AG09319 (cell line): ENCODE measurements at regions not wholly inside any gene's neighbourhood (a gene's known extent, or its start where the extent isn't known, plus 50 kb on each side); places are given as distances from the start of the nearest gene placed in this dataset.
"Not testable (repeated sequence)": the region's sequence is repeated elsewhere in the genome, so short reads cannot be mapped to it uniquely, and the experiment has no call there.

Source experiments
- DNase-seq: peaks from one replicate; pipeline ENCODE4 v3.0.0-alpha.2; 2010; ENCODE audit warnings: low read depth; ENCODE audit errors: extremely low read depth
- CTCF ChIP-seq: IDR thresholded peaks from 2 replicates; pipeline ENCODE4 v1.5.1; 2011; ENCODE audit warnings: low read depth, mild to moderate bottlenecking, inconsistent platforms, low read length, moderate library complexity

- no peak for TF ChIP-seq CTCF
- no peak for DNase-seq
Measured at GRCh38 chr5:27854243-27854852, 816.0 kb upstream of the CDH9 start.

- no peak for TF ChIP-seq CTCF
Measured at GRCh38 chr5:27845248-27845647, 806.9 kb upstream of the CDH9 start.

GRCh38 chr5:27836704-27837103 lies 798.3 kb upstream of the CDH9 start:
- not testable (repeated sequence) for DNase-seq

More at GRCh38 chr5:27845248-27845647, 806.9 kb upstream of the CDH9 start:
- DNase-seq: no peak

GRCh38 chr5:27832886-27833285 lies 794.5 kb upstream of the CDH9 start:
- no peak for TF ChIP-seq CTCF
- DNase-seq: no peak

- no peak for TF ChIP-seq CTCF
- no peak for DNase-seq
Measured at GRCh38 chr5:27830546-27830945, 792.2 kb upstream of the CDH9 start.

GRCh38 chr5:27821681-27822080 lies 783.3 kb upstream of the CDH9 start:
- TF ChIP-seq CTCF: no peak
- no peak for DNase-seq

- DNase-seq: no peak
- no peak for TF ChIP-seq CTCF
Measured at GRCh38 chr5:27818888-27819287, 780.5 kb upstream of the CDH9 start.

GRCh38 chr5:27814983-27815382 lies 776.6 kb upstream of the CDH9 start:
- DNase-seq: no peak
- TF ChIP-seq CTCF: no peak
